ENCODE measurements at regions not wholly inside any gene's neighbourhood (a gene's known extent, or its start where the extent isn't known, plus 50 kb on each side); places are given as distances from the start of the nearest gene placed in this dataset.

DNA sequence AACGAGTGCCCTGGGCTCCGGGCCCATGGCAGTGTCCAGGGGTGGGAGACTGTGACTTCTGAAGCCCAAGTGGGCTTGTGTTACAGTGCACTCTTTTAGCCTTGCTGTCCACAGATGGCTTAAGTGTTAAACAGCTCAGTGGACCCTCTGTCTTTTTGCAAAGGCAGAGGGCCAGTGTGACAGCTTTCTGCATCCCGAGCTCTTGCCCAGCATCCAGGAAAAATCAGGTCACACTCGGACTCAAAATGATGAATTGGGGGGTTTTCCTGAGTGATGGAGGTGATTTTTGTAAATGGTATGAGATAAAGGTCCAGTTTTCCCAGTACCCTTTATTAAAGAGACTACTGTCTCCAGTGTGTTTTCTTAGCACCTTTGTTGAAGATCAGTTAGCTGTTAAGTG, 321.3 kb upstream of the GRAMD2B start:
- DNase-seq (ENCODE audit: low read depth): no peak
- H3K4me3 ChIP-seq (ENCODE audit: low read depth, low read length): no peak overlapping the region
- TF ChIP-seq, protein P1, sequence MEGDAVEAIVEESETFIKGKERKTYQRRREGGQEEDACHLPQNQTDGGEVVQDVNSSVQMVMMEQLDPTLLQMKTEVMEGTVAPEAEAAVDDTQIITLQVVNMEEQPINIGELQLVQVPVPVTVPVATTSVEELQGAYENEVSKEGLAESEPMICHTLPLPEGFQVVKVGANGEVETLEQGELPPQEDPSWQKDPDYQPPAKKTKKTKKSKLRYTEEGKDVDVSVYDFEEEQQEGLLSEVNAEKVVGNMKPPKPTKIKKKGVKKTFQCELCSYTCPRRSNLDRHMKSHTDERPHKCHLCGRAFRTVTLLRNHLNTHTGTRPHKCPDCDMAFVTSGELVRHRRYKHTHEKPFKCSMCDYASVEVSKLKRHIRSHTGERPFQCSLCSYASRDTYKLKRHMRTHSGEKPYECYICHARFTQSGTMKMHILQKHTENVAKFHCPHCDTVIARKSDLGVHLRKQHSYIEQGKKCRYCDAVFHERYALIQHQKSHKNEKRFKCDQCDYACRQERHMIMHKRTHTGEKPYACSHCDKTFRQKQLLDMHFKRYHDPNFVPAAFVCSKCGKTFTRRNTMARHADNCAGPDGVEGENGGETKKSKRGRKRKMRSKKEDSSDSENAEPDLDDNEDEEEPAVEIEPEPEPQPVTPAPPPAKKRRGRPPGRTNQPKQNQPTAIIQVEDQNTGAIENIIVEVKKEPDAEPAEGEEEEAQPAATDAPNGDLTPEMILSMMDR (IDR thresholded peaks at IDR 0.05; ENCODE audit: insufficient read depth, low read length): no peak

DNA sequence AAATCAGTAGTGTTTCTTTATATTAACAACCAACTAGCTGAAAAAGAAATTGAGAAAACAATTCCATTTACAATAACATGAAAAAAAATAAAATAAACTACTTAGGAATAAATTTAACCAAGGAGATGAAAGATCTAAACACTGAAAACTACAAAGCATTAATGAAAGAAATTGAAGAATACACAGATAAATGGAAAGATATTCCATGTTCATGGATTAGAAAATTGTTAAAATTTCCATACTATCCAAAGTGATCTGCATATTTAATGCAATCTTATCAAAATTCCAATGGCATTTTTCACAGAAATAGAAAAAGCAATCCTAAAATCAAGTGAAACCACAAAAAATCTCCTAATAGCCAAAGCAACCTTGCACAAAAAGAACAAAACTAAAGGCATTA, 320.2 kb upstream of the GRAMD2B start:
- no peak overlapping the region for H3K4me3 ChIP-seq (ENCODE audit: low read depth, low read length)
- no peak for DNase-seq (ENCODE audit: low read depth)
- TF ChIP-seq, protein P1 (IDR thresholded peaks at IDR 0.05; ENCODE audit: insufficient read depth, low read length): no peak

DNA sequence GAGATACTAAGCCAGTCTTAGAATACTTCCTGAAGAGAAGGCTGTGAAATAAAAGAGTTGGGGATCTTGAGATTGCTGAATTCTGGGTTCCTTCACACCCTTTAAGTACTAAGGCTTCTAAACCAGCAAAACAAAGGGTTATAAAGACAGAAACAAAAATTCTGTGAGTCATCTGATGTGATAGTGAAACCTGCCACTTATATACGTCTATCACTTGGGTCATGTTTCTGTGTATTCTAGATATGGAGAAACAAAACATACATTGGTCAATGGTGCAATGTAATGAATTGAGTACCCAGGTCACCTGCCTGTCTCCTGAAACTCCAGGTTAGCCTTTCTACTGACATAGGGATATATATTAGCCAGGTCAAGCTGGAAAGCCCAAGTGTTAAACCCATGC, 319.3 kb upstream of the GRAMD2B start:
- H3K4me3 ChIP-seq (ENCODE audit: low read depth, low read length): no peak overlapping the region
- TF ChIP-seq, protein P1 (IDR thresholded peaks at IDR 0.05; ENCODE audit: insufficient read depth, low read length): no peak
- no peak for DNase-seq (ENCODE audit: low read depth)

DNA sequence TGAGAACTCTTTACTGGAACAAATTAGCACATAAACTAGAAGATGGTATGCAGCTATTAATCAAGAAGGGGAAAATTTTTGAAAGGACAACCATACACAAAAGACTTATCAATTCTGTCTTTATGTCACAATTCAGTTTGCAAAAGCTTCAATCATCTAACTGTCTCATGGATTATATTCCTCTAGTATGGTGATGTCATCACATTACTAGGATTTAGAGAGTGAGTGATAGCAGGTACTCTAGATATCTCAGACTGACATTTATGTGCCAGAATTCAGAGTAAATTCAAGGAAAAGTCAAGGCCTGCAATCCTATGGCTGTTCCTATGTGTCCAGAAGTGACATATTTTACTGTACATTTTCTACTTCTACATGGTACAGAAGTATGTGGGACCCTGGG, 318.9 kb upstream of the GRAMD2B start:
- DNase-seq (ENCODE audit: low read depth): no peak
- H3K4me3 ChIP-seq (ENCODE audit: low read depth, low read length): no peak overlapping the region
- TF ChIP-seq, protein P1 (IDR thresholded peaks at IDR 0.05; ENCODE audit: insufficient read depth, low read length): no peak

DNA sequence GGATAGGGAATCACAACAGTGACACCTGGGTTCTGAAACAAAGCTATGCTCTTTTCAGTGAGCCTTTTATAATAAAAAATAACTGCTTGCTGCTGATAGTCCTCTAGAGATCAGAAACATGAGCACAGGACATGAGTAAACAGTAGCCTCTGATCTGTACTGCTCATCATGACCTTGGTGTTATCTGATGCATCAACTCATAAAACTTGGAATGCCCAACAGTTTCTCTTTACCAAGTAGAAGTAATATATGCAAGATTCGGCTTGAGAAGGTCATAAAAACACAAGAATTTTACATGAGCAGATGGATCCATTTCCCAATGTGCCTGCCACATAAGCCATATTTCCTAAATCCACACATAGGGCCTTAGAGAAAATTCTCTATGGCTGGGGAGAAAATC, 318.3 kb upstream of the GRAMD2B start:
- TF ChIP-seq, protein P1 (IDR thresholded peaks at IDR 0.05; ENCODE audit: insufficient read depth, low read length): no peak
- DNase-seq (ENCODE audit: low read depth): no peak
- H3K4me3 ChIP-seq (ENCODE audit: low read depth, low read length): no peak overlapping the region

DNA sequence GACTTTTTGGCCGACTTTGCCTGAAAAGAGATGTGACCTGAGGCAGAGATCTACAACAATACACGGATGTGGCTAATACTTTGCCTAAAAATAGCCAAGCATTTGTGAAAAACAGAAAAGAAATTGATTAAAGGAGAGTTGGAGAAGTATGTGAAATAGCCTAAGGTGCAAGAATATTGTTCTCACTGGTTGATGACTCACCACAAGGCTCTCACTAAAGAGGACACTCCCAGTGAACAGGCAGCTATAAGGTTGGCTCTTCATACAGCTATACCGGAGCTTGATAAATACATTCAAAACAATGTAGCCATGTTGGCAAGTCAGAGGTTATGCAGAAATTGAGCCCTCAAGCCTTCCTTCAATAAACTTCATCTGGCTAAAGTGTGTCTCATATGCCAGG, 317.2 kb upstream of the GRAMD2B start:
- H3K4me3 ChIP-seq (ENCODE audit: low read depth, low read length): no peak overlapping the region
- DNase-seq (ENCODE audit: low read depth): peak; percentile 39
- TF ChIP-seq, protein P1 (IDR thresholded peaks at IDR 0.05; ENCODE audit: insufficient read depth, low read length): no peak

DNA sequence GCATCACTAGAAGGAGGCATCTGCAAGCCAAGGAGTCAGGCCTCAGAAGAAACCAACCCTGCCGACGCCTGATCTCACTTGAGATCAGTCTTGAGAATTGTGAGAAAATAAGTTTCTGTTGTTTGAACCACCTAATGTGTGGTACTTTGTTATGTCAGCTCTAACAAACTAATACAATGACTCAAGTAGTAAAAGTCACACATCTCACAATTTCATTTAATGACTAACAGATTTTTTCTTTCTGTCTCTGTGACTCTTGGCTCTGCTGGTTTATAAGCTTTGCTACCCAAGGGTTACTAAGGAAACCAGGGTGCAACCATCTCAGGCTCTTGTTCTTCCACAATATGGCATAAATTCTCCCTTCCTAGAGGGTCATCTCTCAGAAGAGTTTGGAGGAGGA, 315.8 kb upstream of the GRAMD2B start:
- no peak for DNase-seq (ENCODE audit: low read depth)
- TF ChIP-seq, protein P1 (IDR thresholded peaks at IDR 0.05; ENCODE audit: insufficient read depth, low read length): no peak
- no peak overlapping the region for H3K4me3 ChIP-seq (ENCODE audit: low read depth, low read length)
